HCT116 (cell line): ENCODE measurements at regions not wholly inside any gene's neighbourhood (a gene's known extent, or its start where the extent isn't known, plus 50 kb on each side); places are given as distances from the start of the nearest gene placed in this dataset.

Experiments used
- ATAC-seq: fragments of 200-7000 bp; cut with Tn5 transposase; 2 replicates; pipeline ENCODE4 v1.9.1; 2020; ENCODE audit warnings: mild to moderate bottlenecking, moderate library complexity
- BruUV-seq: library from RNA; stranded (reverse); fragments of 400-500 nt; replicated peaks from 2 replicates; lab custom pipeline; 2021; lab: Mats Ljungman, UMichigan
- CTCF ChIA-PET: fragments of 300-600 bp; sonication (Branson Sonifier 250); formaldehyde crosslinking; loops from one replicate; lab custom pipeline; 2021; ENCODE audit warnings: antibody characterized with exemption; lab: Charles Lee
- POLR2A ChIA-PET: fragments of 300-600, 350-600 bp; sonication (Branson Sonifier 250); formaldehyde crosslinking; loops from one replicate; lab custom pipeline; 2021; ENCODE audit warnings: antibody characterized with exemption; lab: Charles Lee
- RAD21 ChIA-PET, 2 experiments: fragments of 300-600 bp; sonication (Branson Sonifier 250); formaldehyde crosslinking; loops; one replicate each; lab custom pipeline; 2023; ENCODE audit warnings: low total read pairs in 2 of 2; ENCODE audit not compliant: uncharacterized antibody in 2 of 2, unreplicated experiment in 2 of 2, low non-redundant PET in 1 of 2; lab: Charles Lee
- DNase-seq: peaks from one replicate; pipeline ENCODE4 v3.0.0-alpha.2; 2010; ENCODE audit warnings: low read depth, low spot score
- H2AFZ ChIP-seq: fragments of 200-600 bp; shearing (Covaris generic), sonication (generic); 2 replicates; pipeline ENCODE4 v1.6.1; 2017; ENCODE audit warnings: low read depth, mixed run types, mixed read lengths, antibody characterized with exemption, low read length; ENCODE audit not compliant: poor library complexity, severe bottlenecking
- H3K27ac ChIP-seq: 2 replicates; pipeline ENCODE4 v1.5.1; 2012; ENCODE audit warnings: low read depth, low read length
- H3K27me3 ChIP-seq: fragments of 200-600 bp; sonication (generic); 2 replicates; pipeline ENCODE4 v1.6.1; 2016; ENCODE audit warnings: mixed run types, low read length, mixed read lengths; ENCODE audit not compliant: insufficient read depth
- H3K36me3 ChIP-seq, 2 experiments: fragments of 200-500 bp in 1 of 2; fragments of 200-600 bp in 1 of 2; sonication (Bioruptor generic) in 1 of 2; sonication (generic) in 1 of 2; 2 replicates each; pipeline versions ENCODE4 v1.5.1 to v1.6.1; 2014 to 2016; ENCODE audit warnings: low read length in 2 of 2, inconsistent platforms in 1 of 2, mixed read lengths in 1 of 2, mixed run types in 1 of 2; ENCODE audit not compliant: insufficient read depth in 2 of 2, control insufficient read depth in 1 of 2
- H3K4me1 ChIP-seq, 2 experiments: fragments of 200-600 bp in 1 of 2; sonication (generic) in 1 of 2; 2 replicates each; pipeline versions ENCODE4 v1.5.1 to v1.6.1; 2012 to 2017; ENCODE audit warnings: low read length in 2 of 2, inconsistent platforms in 1 of 2, mild to moderate bottlenecking in 1 of 2, mixed read lengths in 1 of 2, mixed run types in 1 of 2, moderate library complexity in 1 of 2; ENCODE audit not compliant: insufficient read depth in 2 of 2, control insufficient read depth in 1 of 2
- H3K4me2 ChIP-seq: fragments of 200-600 bp; sonication (generic); 2 replicates; pipeline ENCODE4 v1.6.1; 2017; ENCODE audit warnings: mixed run types, low read length, mixed read lengths
- H3K4me3 ChIP-seq, 2 experiments: fragments of 200-600 bp in 1 of 2; sonication (generic) in 1 of 2; replicated peaks in 1 of 2; 2 replicates each; pipeline ENCODE4 v1.5.1; 2011 to 2016; ENCODE audit warnings: low read length in 2 of 2, control low read depth in 1 of 2, low read depth in 1 of 2, mild to moderate bottlenecking in 1 of 2, mixed read lengths in 1 of 2, mixed run types in 1 of 2
- H3K79me2 ChIP-seq: fragments of 200-600 bp; sonication (generic); 2 replicates; pipeline ENCODE4 v1.6.1; 2017; ENCODE audit warnings: mild to moderate bottlenecking, mixed run types, low read length, moderate library complexity, mixed read lengths; ENCODE audit not compliant: insufficient read depth
- H3K9ac ChIP-seq: fragments of 200-600 bp; sonication (generic); 2 replicates; pipeline ENCODE4 v1.6.1; 2016; ENCODE audit warnings: low read length, mixed read lengths
- H3K9me2 ChIP-seq: fragments of 200-600 bp; sonication (generic), shearing (Covaris generic); 2 replicates; pipeline ENCODE4 v1.6.1; 2017; ENCODE audit warnings: mixed run types, mild to moderate bottlenecking, moderate library complexity; ENCODE audit not compliant: insufficient read depth
- H3K9me3 ChIP-seq, 2 experiments: fragments of 200-500 bp in 1 of 2; fragments of 200-600 bp in 1 of 2; sonication (Bioruptor generic) in 1 of 2; sonication (generic) in 1 of 2; 2 replicates each; pipeline ENCODE4 v1.6.1; 2014 to 2017; ENCODE audit warnings: low read length in 2 of 2, mixed read lengths in 2 of 2, inconsistent platforms in 1 of 2, low read depth in 1 of 2, mild to moderate bottlenecking in 1 of 2, mixed run types in 1 of 2, moderate library complexity in 1 of 2; ENCODE audit not compliant: control insufficient read depth in 1 of 2, insufficient read depth in 1 of 2
- H4K20me1 ChIP-seq: fragments of 200-600 bp; sonication (generic), shearing (Covaris generic); 2 replicates; pipeline ENCODE4 v1.6.1; 2017; ENCODE audit warnings: mixed run types, mild to moderate bottlenecking, moderate library complexity; ENCODE audit not compliant: insufficient read depth
- CEBPB ChIP-seq: IDR thresholded peaks from 2 replicates; pipeline ENCODE4 v1.6.1; 2012; ENCODE audit warnings: low read depth
- EGR1 ChIP-seq: IDR thresholded peaks from 2 replicates; pipeline ENCODE4 v1.6.1; 2012; ENCODE audit warnings: low read depth
- EZH2 ChIP-seq: fragments of 200-600 bp; sonication (generic); IDR thresholded peaks from 2 replicates; pipeline ENCODE4 v1.6.1; 2017; ENCODE audit warnings: antibody characterized with exemption, mixed run types
- JUND ChIP-seq: IDR thresholded peaks from 2 replicates; pipeline ENCODE4 v1.6.1; 2012
- POLR2A ChIP-seq: IDR thresholded peaks from 2 replicates; pipeline ENCODE4 v1.7.0; 2011; ENCODE audit warnings: borderline replicate concordance; ENCODE audit not compliant: insufficient read depth, insufficient read length; ENCODE audit errors: extremely low read depth
- POLR2AphosphoS5 ChIP-seq: IDR thresholded peaks from 2 replicates; pipeline ENCODE4 v1.6.1; 2011; ENCODE audit warnings: mild to moderate bottlenecking, low read depth, low read length, moderate library complexity
- SP1 ChIP-seq: IDR thresholded peaks from 2 replicates; pipeline ENCODE4 v1.6.1; 2012; ENCODE audit warnings: low read depth
- SRF ChIP-seq: IDR thresholded peaks from 2 replicates; pipeline ENCODE4 v1.6.1; 2012; ENCODE audit warnings: low read depth
- intact Hi-C: fragments of 100-400 bp; cut with micrococcal nuclease; formaldehyde crosslinking; loops from 2 replicates; pipeline ENCODE4 v1.10.0; 2022

DNA sequence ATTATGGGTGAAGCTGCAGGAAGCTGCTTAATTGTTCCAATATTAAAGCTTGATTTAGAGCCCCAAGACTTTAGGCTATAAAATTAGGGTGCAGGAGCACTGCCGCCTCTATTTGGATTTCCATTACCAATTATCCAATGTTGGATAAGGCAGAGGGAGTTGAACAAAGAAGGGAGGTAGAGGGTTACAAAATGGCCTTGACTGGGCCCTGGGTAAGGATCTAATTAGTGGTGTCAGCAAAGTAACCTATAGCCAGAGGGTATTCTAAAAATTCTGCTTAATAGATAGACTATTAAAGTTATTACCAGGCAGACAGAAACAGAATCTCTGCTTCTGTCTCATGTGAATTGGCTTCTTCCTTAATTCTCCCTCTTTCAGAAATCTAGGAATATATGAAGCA lies 50.3 kb upstream of the DPPA4 start (continued):
- TF ChIP-seq POLR2A (no peak), EZH2 (no peak)

DNA sequence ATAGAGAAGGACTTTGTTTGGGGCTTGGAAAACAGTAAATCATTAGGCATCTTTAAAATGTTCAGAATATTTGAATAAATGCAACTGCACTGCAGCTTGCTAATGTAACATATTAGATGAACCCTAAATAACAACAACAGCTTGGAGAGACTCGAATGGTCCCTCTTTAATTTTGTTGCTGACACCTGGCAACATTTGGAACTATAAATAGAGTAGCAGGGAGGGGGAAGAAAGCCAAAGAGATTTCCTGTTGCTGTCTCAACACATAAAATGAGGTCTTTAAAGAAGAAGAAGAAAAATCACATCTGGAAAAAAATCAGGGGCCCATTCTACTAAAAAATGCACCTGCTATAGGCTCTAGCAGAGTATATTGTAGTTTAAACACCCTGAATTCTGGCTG lies 49.9 kb upstream of the DPPA4 start:
- no peaks in the 10 kb centered on the region for H3K36me3 ChIP-seq
- H3K4me2 ChIP-seq = no peak overlapping the region
- H3K4me1 ChIP-seq = no peaks in the 10 kb centered on the region
- DNase-seq (no peak), ATAC-seq (no peak)
- H3K79me2 ChIP-seq = no peaks in the 10 kb centered on the region
- H4K20me1 ChIP-seq = no peaks in the 10 kb centered on the region
- RAD21 ChIA-PET = no interaction called here
- H3K9me2 ChIP-seq = no peaks in the 10 kb centered on the region
- CTCF ChIA-PET = no interaction called here
- no peak overlapping the region for H3K4me3 ChIP-seq
- POLR2A ChIA-PET = no interaction called here
- intact Hi-C loops = no loop called here
- no peak overlapping the region for H3K9ac ChIP-seq
- BruUV-seq = no TSS peak
- no peak overlapping the region for H3K27ac ChIP-seq
- H3K27me3 ChIP-seq = no peaks in the 10 kb centered on the region
- H2AFZ ChIP-seq = no peak overlapping the region
- no peaks in the 10 kb centered on the region for H3K9me3 ChIP-seq
- TF ChIP-seq SP1 (no peak), CEBPB (no peak), POLR2AphosphoS5 (no peak), JUND (no peak), SRF (no peak), EGR1 (no peak)
